Posterior cingulate gyrus (tissue), 11 donors: ENCODE measurements at regions not wholly inside any gene's neighbourhood (a gene's known extent, or its start where the extent isn't known, plus 50 kb on each side); places are given as distances from the start of the nearest gene placed in this dataset.
A peak's percentile ranks its signal among the peaks of the same experiment; 100 is the strongest.

Experiments
- DNase-seq, 10 donors: peaks; one replicate each; pipeline versions ENCODE4 v3.0.0 to v3.0.0-alpha.2; 2020 to 2021; ENCODE audit warnings: mixed read lengths in 3 of 10
- intact Hi-C: fragments of 100-400 bp; cut with DNase I; formaldehyde crosslinking; loops from one replicate; pipeline ENCODE4 v1.15.1; 2023

- intact Hi-C loops = no loop called here
- DNase-seq = peak in 1 of 10 donors; percentile 38
Measured at GRCh38 chr15:75129788-75130187, 71.9 kb upstream of the C15orf39 start.

GRCh38 chr15:75131269-75131643 lies 70.4 kb upstream of the C15orf39 start:
- intact Hi-C loops = no loop called here
- DNase-seq = no peak

GRCh38 chr15:75134748-75135147 lies 66.9 kb upstream of the C15orf39 start:
- no peak for DNase-seq
- intact Hi-C loops = no loop called here

- DNase-seq = no peak
- intact Hi-C loops = no loop called here
Measured at GRCh38 chr15:75136118-75136517, 65.6 kb upstream of the C15orf39 start.

GRCh38 chr15:75136758-75137157 lies 64.9 kb upstream of the C15orf39 start:
- DNase-seq = peak in 1 of 10 donors; percentile 20
- intact Hi-C loops = no loop called here

- peak in 1 of 10 donors; percentile 78 for DNase-seq
- intact Hi-C loops = no loop called here
Measured at GRCh38 chr15:75138016-75138999, 63.4 kb upstream of the C15orf39 start.

GRCh38 chr15:75140080-75140879 lies 61.4 kb upstream of the C15orf39 start:
- intact Hi-C loops = no loop called here
- DNase-seq = peak in 1 of 10 donors; percentile 30

- no peak for DNase-seq
- intact Hi-C loops = no loop called here
Measured at GRCh38 chr15:75142499-75142898, 59.2 kb upstream of the C15orf39 start.

GRCh38 chr15:75143738-75144334 lies 57.8 kb upstream of the C15orf39 start:
- intact Hi-C loops = no loop called here
- DNase-seq = peak in 1 of 10 donors; percentile 72

GRCh38 chr15:75145027-75145841 lies 56.4 kb upstream of the C15orf39 start:
- intact Hi-C loops = no loop called here
- peak in 1 of 10 donors; percentile 63 for DNase-seq

GRCh38 chr15:75148280-75148679 lies 53.4 kb upstream of the C15orf39 start:
- intact Hi-C loops = no loop called here
- no peak for DNase-seq

GRCh38 chr15:75149867-75150709 lies 51.6 kb upstream of the C15orf39 start:
- no peak for DNase-seq

GRCh38 chr15:75151214-75152128 lies 50.2 kb upstream of the C15orf39 start:
- intact Hi-C loops = no loop called here
- no peak for DNase-seq

More at GRCh38 chr15:75149867-75150709, 51.6 kb upstream of the C15orf39 start:
- intact Hi-C loops = no loop called here
